HUES6 (cell line): ENCODE measurements at regions not wholly inside any gene's neighbourhood (a gene's known extent, or its start where the extent isn't known, plus 50 kb on each side); places are given as distances from the start of the nearest gene placed in this dataset.

ENCODE experiments used
- H3K27ac ChIP-seq: 2 replicates; pipeline ENCODE4 v1.7.0; 2013; ENCODE audit warnings: low read depth, mild to moderate bottlenecking, low read length, inconsistent platforms
- H3K27me3 ChIP-seq: 2 replicates; pipeline ENCODE4 v1.6.1; 2013; ENCODE audit warnings: low read length; ENCODE audit not compliant: control insufficient read depth, insufficient read depth
- H3K36me3 ChIP-seq: 2 replicates; pipeline ENCODE4 v1.6.1; 2013; ENCODE audit warnings: low read length; ENCODE audit not compliant: control insufficient read depth, insufficient read depth
- H3K4me1 ChIP-seq: 2 replicates; pipeline ENCODE4 v1.6.1; 2013; ENCODE audit warnings: low read length; ENCODE audit not compliant: control insufficient read depth, insufficient read depth
- H3K4me3 ChIP-seq: 2 replicates; pipeline ENCODE4 v1.5.1; 2013; ENCODE audit warnings: low read depth, low read length
- H3K9ac ChIP-seq: one replicate; pipeline ENCODE4 v1.6.1; 2013; ENCODE audit warnings: mild to moderate bottlenecking, low read length
- H3K9me3 ChIP-seq: 2 replicates; pipeline ENCODE4 v1.6.1; 2013; ENCODE audit warnings: low read depth, low read length; ENCODE audit not compliant: control insufficient read depth, insufficient read depth

DNA sequence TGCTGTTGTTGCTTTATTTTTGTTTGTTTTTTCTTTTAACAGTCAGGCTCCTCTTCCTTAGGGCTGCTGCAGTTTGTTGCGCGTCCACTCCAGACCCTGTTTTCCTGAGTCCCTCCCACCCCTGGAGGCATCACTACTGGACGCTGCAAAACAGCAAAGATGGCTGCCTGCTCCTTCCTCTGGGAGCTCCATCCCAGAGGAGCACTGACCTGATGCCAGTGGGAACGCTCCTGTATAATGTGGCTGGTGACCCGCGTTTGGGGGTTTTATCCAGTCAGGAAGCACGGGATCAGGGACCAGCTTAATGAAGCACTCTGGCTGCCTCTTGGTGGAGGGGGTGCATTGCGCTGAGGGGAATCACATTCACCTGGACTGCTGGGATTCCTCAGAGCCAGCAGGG is 1005.6 kb downstream of the CDH8 start:
- Histone ChIP-seq H3K4me1 (no peaks in the 10 kb centered on the region), H3K9me3 (no peaks in the 10 kb centered on the region), H3K9ac (no peak overlapping the region), H3K27ac (no peak overlapping the region), H3K27me3 (no peaks in the 10 kb centered on the region), H3K36me3 (no peaks in the 10 kb centered on the region), H3K4me3 (no peak overlapping the region)

GRCh38 chr16:61024180-61024900 is 1011.9 kb downstream of the CDH8 start:
- Histone ChIP-seq H3K27ac (no peak overlapping the region), H3K4me3 (no peak overlapping the region), H3K9me3 (no peaks in the 10 kb centered on the region), H3K9ac (no peak overlapping the region), H3K36me3 (no peaks in the 10 kb centered on the region), H3K4me1 (no peaks in the 10 kb centered on the region), H3K27me3 (no peaks in the 10 kb centered on the region)

DNA sequence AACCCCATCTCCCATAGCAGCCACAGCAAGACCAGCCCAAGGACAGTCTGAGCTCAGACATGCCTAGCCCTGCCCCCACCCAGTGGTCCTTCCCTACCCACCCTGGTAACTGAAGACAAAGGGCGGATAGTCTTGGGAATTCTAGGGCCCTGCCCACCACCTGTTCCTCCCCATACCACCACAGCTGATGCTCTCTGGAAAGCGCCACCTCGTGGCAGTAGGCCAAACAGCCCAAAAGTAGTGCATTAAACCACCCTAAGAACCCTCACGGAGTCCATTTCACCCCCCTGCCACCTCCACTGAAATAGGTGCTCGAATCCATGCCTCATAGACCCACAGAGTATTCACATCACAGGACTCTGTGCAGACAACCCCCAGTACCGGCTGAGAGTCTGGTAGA is 1021.4 kb downstream of the CDH8 start:
- H3K4me1 ChIP-seq, result no peaks in the 10 kb centered on the region
- H3K27ac ChIP-seq, result no peak overlapping the region
- no peak overlapping the region for H3K9ac ChIP-seq
- no peaks in the 10 kb centered on the region for H3K36me3 ChIP-seq
- no peaks in the 10 kb centered on the region for H3K27me3 ChIP-seq
- no peak overlapping the region for H3K4me3 ChIP-seq
- no peaks in the 10 kb centered on the region for H3K9me3 ChIP-seq

DNA sequence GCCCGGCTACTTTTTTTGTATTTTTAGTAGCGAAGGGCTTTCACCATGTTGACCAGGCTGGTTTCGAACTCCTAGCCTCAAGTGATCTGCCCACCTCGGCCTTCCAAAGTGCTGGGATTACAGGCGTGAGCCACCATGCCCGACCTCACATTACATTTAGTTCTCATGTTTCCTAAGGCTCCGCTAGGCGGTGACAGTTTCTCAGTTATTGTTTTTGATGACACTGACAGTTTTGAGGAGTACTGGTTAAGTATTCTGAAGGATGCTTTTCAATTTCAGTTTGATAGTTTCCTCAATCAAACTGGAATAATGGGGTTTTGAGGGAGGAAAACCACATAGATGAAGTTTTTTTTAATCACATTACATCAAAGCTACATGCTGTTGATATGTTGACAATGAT is 1028.5 kb downstream of the CDH8 start:
- H3K36me3 ChIP-seq, result no peaks in the 10 kb centered on the region
- no peak overlapping the region for H3K27ac ChIP-seq
- H3K9ac ChIP-seq, result no peak overlapping the region
- H3K27me3 ChIP-seq, result no peaks in the 10 kb centered on the region
- H3K4me3 ChIP-seq, result no peak overlapping the region
- H3K4me1 ChIP-seq, result no peaks in the 10 kb centered on the region
- H3K9me3 ChIP-seq, result no peaks in the 10 kb centered on the region

DNA sequence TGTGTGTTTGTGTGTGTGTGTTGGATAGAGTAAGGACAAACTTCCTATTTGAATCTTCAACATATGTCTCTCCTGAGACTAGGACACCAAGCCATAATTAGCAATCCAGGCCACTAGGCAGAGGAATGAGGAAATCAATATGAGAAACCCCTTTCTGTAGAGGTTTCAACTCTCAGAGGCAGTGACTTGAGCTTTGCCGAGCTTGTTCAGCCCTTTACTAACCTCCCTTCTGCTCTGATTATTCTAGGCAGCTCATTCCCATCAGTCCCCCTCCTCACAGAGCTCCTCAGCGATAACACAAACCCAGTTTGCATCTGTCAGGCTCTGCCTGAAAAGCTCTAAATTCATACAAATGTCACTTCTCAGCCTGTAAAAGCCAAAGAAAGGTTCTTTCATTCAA is 1030.3 kb downstream of the CDH8 start:
- no peak overlapping the region for H3K9ac ChIP-seq
- no peaks in the 10 kb centered on the region for H3K36me3 ChIP-seq
- H3K4me1 ChIP-seq, result no peaks in the 10 kb centered on the region

GRCh38 chr16:61002479-61003204 is 1033.6 kb downstream of the CDH8 start:
- Histone ChIP-seq H3K36me3 (no peaks in the 10 kb centered on the region), H3K27me3 (no peaks in the 10 kb centered on the region), H3K27ac (no peak overlapping the region), H3K4me3 (no peak overlapping the region), H3K9ac (no peak overlapping the region), H3K4me1 (no peaks in the 10 kb centered on the region), H3K9me3 (no peaks in the 10 kb centered on the region)

More for the DNA sequence above, 1030.3 kb downstream of the CDH8 start:
- no peak overlapping the region for H3K4me3 ChIP-seq
- no peak overlapping the region for H3K27ac ChIP-seq
- no peaks in the 10 kb centered on the region for H3K27me3 ChIP-seq
- H3K9me3 ChIP-seq, result no peaks in the 10 kb centered on the region

- Histone ChIP-seq H3K9ac (no peak overlapping the region), H3K27me3 (no peaks in the 10 kb centered on the region), H3K36me3 (no peaks in the 10 kb centered on the region), H3K4me3 (no peak overlapping the region), H3K9me3 (no peaks in the 10 kb centered on the region), H3K27ac (no peak overlapping the region), H3K4me1 (no peaks in the 10 kb centered on the region)
These were observed 1044.4 kb downstream of the CDH8 start for GRCh38 chr16:60991886-60992285.

DNA sequence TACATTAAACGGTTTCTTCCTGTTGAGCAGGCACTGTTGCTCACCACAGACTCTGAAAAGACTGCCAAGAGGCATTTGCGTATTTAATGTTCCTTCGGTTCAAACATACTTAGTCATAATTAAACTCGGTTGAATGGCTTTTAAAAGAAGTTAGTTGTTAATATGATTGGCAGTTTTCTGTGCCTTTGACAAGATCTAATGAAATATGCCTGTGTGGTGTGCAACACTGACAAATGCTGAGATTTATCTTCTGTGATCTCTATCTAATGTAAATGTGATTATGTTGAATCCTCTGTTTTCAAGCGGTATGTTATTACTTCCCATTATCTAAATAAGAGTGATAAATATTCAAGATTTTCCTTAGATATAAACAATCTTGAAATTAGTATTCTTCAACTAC is 1046.6 kb downstream of the CDH8 start:
- Histone ChIP-seq H3K4me3 (no peak overlapping the region), H3K27me3 (no peaks in the 10 kb centered on the region; the same call in 1 of the 2 replicates), H3K36me3 (no peaks in the 10 kb centered on the region), H3K27ac (no peak overlapping the region), H3K9ac (no peak overlapping the region), H3K9me3 (no peaks in the 10 kb centered on the region), H3K4me1 (no peaks in the 10 kb centered on the region)

DNA sequence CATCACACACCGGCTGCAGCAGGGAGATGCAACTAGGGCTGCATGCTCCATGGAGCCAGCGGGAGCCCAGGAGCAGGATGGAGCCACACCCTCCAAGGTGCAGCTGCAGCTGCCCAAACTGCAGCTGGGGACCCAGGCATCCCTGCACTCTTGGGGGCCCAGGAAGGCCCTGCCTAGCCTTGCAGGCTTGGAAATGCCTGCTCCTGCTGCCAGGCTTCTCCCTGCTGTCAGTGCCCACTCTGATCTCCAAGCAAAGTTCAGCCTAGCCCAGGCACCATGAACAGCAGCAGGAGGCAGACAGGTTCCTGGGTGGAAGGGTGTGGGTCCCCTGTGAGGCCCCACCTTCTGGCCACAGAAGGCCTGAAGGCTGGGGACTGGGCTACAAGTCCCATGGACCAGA is 1057.1 kb downstream of the CDH8 start:
- Histone ChIP-seq H3K4me3 (no peak overlapping the region), H3K9me3 (peaks cover 3% of the 10 kb centered on the region; the same call in 1 of the 2 replicates), H3K36me3 (no peaks in the 10 kb centered on the region), H3K9ac (no peak overlapping the region), H3K27me3 (no peaks in the 10 kb centered on the region), H3K4me1 (no peaks in the 10 kb centered on the region), H3K27ac (no peak overlapping the region)

DNA sequence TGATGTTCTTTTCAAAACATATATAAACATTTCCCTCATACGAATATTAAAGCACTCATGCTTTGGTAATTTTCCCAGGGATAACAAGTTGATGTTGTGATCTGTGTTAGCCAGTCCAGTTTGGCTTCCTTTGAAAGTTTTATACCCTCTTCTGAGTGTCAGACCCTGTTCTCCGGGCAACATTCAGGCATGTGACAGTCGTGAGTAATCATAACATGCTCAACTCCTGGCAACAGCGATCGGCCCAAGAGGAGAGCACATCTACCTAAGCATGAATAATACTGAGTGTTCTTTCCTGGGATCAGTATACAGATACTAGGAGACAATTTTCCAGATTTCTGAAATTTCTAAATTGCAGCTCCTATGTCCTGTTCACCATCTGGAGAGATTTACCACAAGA is 1086.4 kb downstream of the CDH8 start:
- Histone ChIP-seq H3K9ac (no peak overlapping the region), H3K36me3 (no peaks in the 10 kb centered on the region), H3K4me3 (no peak overlapping the region), H3K27me3 (no peaks in the 10 kb centered on the region), H3K9me3 (no peaks in the 10 kb centered on the region), H3K27ac (no peak overlapping the region), H3K4me1 (no peaks in the 10 kb centered on the region)

- H3K4me1 ChIP-seq, result no peaks in the 10 kb centered on the region
- H3K9ac ChIP-seq, result no peak overlapping the region
- no peaks in the 10 kb centered on the region for H3K36me3 ChIP-seq
- no peaks in the 10 kb centered on the region for H3K9me3 ChIP-seq
- H3K4me3 ChIP-seq, result no peak overlapping the region
- no peak overlapping the region for H3K27ac ChIP-seq
- no peaks in the 10 kb centered on the region for H3K27me3 ChIP-seq
These were observed 1091.0 kb downstream of the CDH8 start for GRCh38 chr16:60945225-60945624.
